ENCODE measurements at regions not wholly inside any gene's neighbourhood (a gene's known extent, or its start where the extent isn't known, plus 50 kb on each side); places are given as distances from the start of the nearest gene placed in this dataset.

DNA sequence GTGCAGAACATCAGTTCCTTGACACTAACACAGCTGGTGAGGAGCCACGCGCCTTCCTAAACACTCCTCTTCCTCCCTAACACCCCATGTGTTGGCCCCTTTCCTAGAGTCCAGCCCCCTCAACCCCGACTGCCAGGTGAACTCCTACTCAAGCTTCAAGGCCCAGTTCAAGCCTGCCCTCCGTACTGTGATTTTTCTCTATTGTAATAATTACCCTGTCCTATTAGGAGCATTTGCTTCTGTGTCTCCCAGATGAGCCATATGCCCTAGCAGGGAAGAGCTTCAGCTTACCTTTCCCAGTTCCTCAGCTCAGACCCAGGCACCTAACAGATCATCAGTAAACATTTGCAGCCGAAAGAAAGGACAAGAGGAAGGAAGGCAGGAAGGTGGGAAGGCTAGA lies 130.6 kb upstream of the SALL3 start:
- Histone ChIP-seq H3K9me3 (no peaks in the 10 kb centered on the region), H3K27me3 (replicated peaks; ENCODE audit: insufficient read depth) (no peaks in the 10 kb centered on the region), H3K27ac (no peak overlapping the region), H3K36me3 (no peaks in the 10 kb centered on the region), H3K4me1 (ENCODE audit: control insufficient read depth in 1 of 2, low read depth in 2 of 2) (no peaks in the 10 kb centered on the region), H3K4me3 (no peak overlapping the region)
- no peak for DNase-seq (ENCODE audit: low spot score)
- no peak for ATAC-seq (ENCODE audit: insufficient number of reproducible peaks, low FRiP score, low read depth)
- TF ChIP-seq, protein P1, sequence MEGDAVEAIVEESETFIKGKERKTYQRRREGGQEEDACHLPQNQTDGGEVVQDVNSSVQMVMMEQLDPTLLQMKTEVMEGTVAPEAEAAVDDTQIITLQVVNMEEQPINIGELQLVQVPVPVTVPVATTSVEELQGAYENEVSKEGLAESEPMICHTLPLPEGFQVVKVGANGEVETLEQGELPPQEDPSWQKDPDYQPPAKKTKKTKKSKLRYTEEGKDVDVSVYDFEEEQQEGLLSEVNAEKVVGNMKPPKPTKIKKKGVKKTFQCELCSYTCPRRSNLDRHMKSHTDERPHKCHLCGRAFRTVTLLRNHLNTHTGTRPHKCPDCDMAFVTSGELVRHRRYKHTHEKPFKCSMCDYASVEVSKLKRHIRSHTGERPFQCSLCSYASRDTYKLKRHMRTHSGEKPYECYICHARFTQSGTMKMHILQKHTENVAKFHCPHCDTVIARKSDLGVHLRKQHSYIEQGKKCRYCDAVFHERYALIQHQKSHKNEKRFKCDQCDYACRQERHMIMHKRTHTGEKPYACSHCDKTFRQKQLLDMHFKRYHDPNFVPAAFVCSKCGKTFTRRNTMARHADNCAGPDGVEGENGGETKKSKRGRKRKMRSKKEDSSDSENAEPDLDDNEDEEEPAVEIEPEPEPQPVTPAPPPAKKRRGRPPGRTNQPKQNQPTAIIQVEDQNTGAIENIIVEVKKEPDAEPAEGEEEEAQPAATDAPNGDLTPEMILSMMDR (IDR thresholded peaks at IDR 0.05): no peak

DNA sequence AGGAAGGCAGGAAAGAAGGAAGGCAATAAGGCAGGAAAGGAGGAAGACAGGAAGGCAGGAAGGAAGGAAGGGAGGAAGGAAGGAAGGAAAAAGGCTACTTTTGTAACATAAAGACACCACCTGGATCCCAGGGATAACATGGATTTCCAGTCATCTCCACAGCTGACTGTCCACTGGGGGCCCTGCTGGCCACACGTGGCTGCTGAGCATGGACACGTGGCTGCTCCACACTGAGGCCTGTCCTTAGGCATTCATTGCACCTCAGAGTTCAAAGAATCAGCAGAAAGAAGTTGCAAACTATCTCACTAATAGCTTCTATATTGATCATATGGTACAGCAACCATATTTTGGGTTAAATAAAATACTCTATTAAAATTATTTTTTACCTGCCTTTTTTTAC lies 130.2 kb upstream of the SALL3 start:
- H3K4me3 ChIP-seq: no peak overlapping the region
- no peaks in the 10 kb centered on the region for H3K4me1 ChIP-seq (ENCODE audit: control insufficient read depth in 1 of 2, low read depth in 2 of 2)
- H3K27ac ChIP-seq: no peak overlapping the region
- H3K9me3 ChIP-seq: no peaks in the 10 kb centered on the region
- no peak for DNase-seq (ENCODE audit: low spot score)
- TF ChIP-seq, protein P1 (IDR thresholded peaks at IDR 0.05): no peak
- H3K27me3 ChIP-seq (replicated peaks; ENCODE audit: insufficient read depth): no peaks in the 10 kb centered on the region
- no peaks in the 10 kb centered on the region for H3K36me3 ChIP-seq
- no peak for ATAC-seq (ENCODE audit: insufficient number of reproducible peaks, low FRiP score, low read depth)

DNA sequence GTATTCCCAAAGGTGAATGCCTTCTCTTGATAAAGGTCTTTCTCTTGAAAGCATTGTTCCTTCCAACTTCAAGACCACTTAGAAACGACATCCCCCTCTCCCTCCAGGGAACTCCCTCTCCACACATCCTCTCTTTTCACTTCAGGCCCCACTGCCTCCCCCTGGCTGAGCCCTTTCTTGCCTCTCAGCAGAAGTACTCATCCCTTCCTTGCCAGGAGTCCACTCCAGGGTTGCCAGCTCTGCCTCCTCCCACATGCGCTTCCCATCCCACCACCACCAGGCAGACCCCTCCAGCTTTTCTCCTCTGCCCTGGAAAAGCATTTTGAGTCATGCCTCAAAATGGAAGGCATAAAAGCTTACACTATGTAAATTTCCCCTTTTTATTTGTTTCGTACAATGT lies 126.3 kb upstream of the SALL3 start:
- ATAC-seq (ENCODE audit: insufficient number of reproducible peaks, low FRiP score, low read depth): no peak
- Histone ChIP-seq H3K27me3 (replicated peaks; ENCODE audit: insufficient read depth) (no peaks in the 10 kb centered on the region), H3K4me3 (no peak overlapping the region), H3K36me3 (no peaks in the 10 kb centered on the region), H3K27ac (no peak overlapping the region), H3K4me1 (ENCODE audit: control insufficient read depth in 1 of 2, low read depth in 2 of 2) (no peaks in the 10 kb centered on the region), H3K9me3 (no peaks in the 10 kb centered on the region)
- TF ChIP-seq, protein P1 (IDR thresholded peaks at IDR 0.05): no peak
- DNase-seq (ENCODE audit: low spot score): no peak

DNA sequence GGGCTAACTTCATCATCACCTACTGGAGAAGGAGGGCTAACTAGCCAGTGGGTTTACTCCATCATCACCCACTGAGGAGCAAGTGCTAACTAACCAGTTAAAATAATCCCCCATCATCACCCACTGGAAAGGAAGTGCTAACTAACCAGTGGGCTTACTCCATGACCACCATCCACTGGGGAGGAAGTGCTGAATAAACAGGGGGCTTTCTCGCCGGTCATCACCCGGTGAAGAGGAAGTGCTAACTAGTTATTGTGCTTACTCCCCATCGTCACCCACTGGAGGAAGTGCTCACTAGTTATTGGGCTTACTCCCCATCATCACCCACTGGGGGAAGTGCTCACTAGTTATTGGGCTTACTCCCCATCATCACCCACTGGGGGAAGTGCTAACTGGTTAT lies 124.4 kb upstream of the SALL3 start:
- no peak for ATAC-seq (ENCODE audit: insufficient number of reproducible peaks, low FRiP score, low read depth)

DNA sequence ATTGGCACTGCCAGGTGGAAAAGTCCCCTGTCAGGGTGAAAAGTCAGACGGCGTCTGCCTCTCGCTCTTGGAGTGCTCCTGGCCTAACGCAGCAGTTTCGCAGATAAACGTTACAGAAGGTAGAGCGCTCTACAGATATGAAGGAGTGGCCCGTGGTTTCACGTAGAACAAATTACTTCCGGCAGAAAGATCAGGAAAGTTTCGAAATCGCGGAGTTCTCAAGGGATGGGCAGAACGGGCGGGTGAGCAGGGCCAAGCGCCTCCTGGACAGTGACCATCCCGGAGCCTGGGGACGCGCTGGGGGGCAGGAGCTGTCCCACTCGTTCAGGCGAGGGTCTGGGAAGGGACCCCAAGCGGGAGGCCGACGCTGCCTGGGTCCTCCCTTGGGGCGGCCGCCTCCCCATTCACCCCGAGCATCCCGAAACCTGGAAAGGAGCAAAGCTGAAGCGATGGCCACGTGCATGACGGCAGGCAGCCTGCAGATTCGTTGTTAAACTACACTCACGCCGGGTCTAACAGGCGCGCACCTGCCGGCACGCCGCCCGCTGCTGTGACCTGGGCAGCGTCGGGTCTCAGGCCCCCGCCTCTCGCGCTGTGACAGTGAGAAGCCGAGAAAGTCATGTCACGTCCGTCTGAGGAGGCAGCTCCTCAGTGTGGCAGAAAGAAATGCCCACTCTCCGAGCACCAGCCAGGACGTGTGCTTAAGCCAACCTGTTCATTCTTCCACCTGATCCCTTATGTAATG lies 122.9 kb upstream of the SALL3 start:
- no peak for ATAC-seq (ENCODE audit: insufficient number of reproducible peaks, low FRiP score, low read depth)
- Histone ChIP-seq H3K9me3 (no peaks in the 10 kb centered on the region), H3K27ac (no peak overlapping the region), H3K36me3 (no peaks in the 10 kb centered on the region), H3K27me3 (replicated peaks; ENCODE audit: insufficient read depth) (no peaks in the 10 kb centered on the region), H3K4me3 (no peak overlapping the region), H3K4me1 (ENCODE audit: control insufficient read depth in 1 of 2, low read depth in 2 of 2) (no peaks in the 10 kb centered on the region)
- DNase-seq (ENCODE audit: low spot score): no peak
- TF ChIP-seq, protein P1 (IDR thresholded peaks at IDR 0.05): no peak

More for the DNA sequence above, 124.4 kb upstream of the SALL3 start:
- no peaks in the 10 kb centered on the region for H3K9me3 ChIP-seq
- TF ChIP-seq, protein P1 (IDR thresholded peaks at IDR 0.05): no peak
- no peak overlapping the region for H3K27ac ChIP-seq
- no peak overlapping the region for H3K4me3 ChIP-seq
- no peaks in the 10 kb centered on the region for H3K27me3 ChIP-seq (replicated peaks; ENCODE audit: insufficient read depth)
- DNase-seq (ENCODE audit: low spot score): no peak
- no peaks in the 10 kb centered on the region for H3K36me3 ChIP-seq
- H3K4me1 ChIP-seq (ENCODE audit: control insufficient read depth in 1 of 2, low read depth in 2 of 2): no peaks in the 10 kb centered on the region
